NCI-H146 treated with DMSO at 0.1 percent for 48 hours (cell line): ENCODE measurements at regions not wholly inside any gene's neighbourhood (a gene's known extent, or its start where the extent isn't known, plus 50 kb on each side); places are given as distances from the start of the nearest gene placed in this dataset.
"Not testable (repeated sequence)": the region's sequence is repeated elsewhere in the genome, so short reads cannot be mapped to it uniquely, and the experiment has no call there.

Experiments used
- DNase-seq: peaks from one replicate; lab custom pipeline; 2025; ENCODE audit not compliant: unreplicated experiment; lab: John Stamatoyannopoulos, UW

GRCh38 chr12:74595696-74596095 lies 58.1 kb downstream of the ATXN7L3B start:
- DNase-seq = no peak

GRCh38 chr12:74598819-74599218 lies 61.2 kb downstream of the ATXN7L3B start:
- DNase-seq = no peak

GRCh38 chr12:74599932-74600331 lies 62.3 kb downstream of the ATXN7L3B start:
- DNase-seq = no peak

GRCh38 chr12:74600817-74601216 lies 63.2 kb downstream of the ATXN7L3B start:
- not testable (repeated sequence) for DNase-seq

- DNase-seq = no peak
These were observed 65.4 kb downstream of the ATXN7L3B start for GRCh38 chr12:74602881-74603672.

- DNase-seq = no peak
These were observed 70.7 kb downstream of the ATXN7L3B start for GRCh38 chr12:74608231-74608775.

- no peak for DNase-seq
These were observed 73.1 kb downstream of the ATXN7L3B start for GRCh38 chr12:74610711-74611110.

GRCh38 chr12:74614426-74614825 lies 76.8 kb downstream of the ATXN7L3B start:
- no peak for DNase-seq

GRCh38 chr12:74619084-74619483 lies 81.4 kb downstream of the ATXN7L3B start:
- no peak for DNase-seq

- no peak for DNase-seq
These were observed 82.2 kb downstream of the ATXN7L3B start for GRCh38 chr12:74619884-74620283.

GRCh38 chr12:74620921-74621320 lies 83.3 kb downstream of the ATXN7L3B start:
- DNase-seq = no peak

- peak; percentile 86 for DNase-seq
These were observed 86.6 kb downstream of the ATXN7L3B start for GRCh38 chr12:74624201-74624600.

GRCh38 chr12:74626397-74626796 lies 88.8 kb downstream of the ATXN7L3B start:
- no peak for DNase-seq

GRCh38 chr12:74641262-74641661 lies 103.6 kb downstream of the ATXN7L3B start:
- DNase-seq = no peak

GRCh38 chr12:74641694-74642093 lies 104.1 kb downstream of the ATXN7L3B start:
- no peak for DNase-seq

GRCh38 chr12:74644681-74645080 lies 107.0 kb downstream of the ATXN7L3B start:
- no peak for DNase-seq

- DNase-seq = peak; percentile 21
These were observed 109.2 kb downstream of the ATXN7L3B start for GRCh38 chr12:74646831-74647230.

- no peak for DNase-seq
These were observed 109.6 kb downstream of the ATXN7L3B start for GRCh38 chr12:74647256-74647655.

- no peak for DNase-seq
These were observed 118.6 kb downstream of the ATXN7L3B start for GRCh38 chr12:74656251-74656650.

- DNase-seq = no peak
These were observed 122.8 kb downstream of the ATXN7L3B start for GRCh38 chr12:74660442-74660841.

GRCh38 chr12:74663958-74664357 lies 126.3 kb downstream of the ATXN7L3B start:
- no peak for DNase-seq

GRCh38 chr12:74665690-74666089 lies 128.1 kb downstream of the ATXN7L3B start:
- DNase-seq = no peak

GRCh38 chr12:74671421-74671820 lies 133.8 kb downstream of the ATXN7L3B start:
- no peak for DNase-seq
